LNCaP clone FGC (cell line): ENCODE measurements at regions not wholly inside any gene's neighbourhood (a gene's known extent, or its start where the extent isn't known, plus 50 kb on each side); places are given as distances from the start of the nearest gene placed in this dataset.

Experiments
- DNase-seq: peaks from one replicate; pipeline ENCODE4 v3.0.0-alpha.2; 2011; ENCODE audit warnings: low read depth
- H3K4me3 ChIP-seq: 2 replicates; pipeline ENCODE4 v1.5.1; 2011; ENCODE audit warnings: mild to moderate bottlenecking, low read depth, low read length, control low read depth
- TF ChIP-seq, protein P1 (sequence below): IDR thresholded peaks from 2 replicates; pipeline ENCODE4 v1.5.1; 2012; ENCODE audit warnings: mild to moderate bottlenecking; ENCODE audit not compliant: control insufficient read depth, insufficient read depth; ENCODE audit errors: extremely low read depth

DNA sequence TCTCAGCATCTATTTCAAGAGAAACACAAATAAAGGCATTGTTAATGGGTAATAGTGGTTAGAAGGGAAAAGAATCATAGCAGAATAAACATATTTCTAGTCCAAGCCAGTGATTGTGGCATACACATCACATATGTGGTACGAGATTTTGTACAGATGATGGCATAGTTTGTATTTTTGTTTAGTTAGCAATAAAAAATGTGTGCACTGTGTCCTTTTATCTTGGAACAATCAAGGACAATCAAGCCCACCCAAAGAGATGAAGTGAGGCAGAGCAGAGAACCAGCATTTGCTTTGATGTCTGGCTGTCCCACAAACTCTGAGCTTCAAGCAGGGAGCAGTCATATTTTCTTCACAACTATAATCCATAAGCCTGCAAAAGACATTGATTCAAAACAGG is 256.5 kb upstream of the CHD6 start:
- TF ChIP-seq, protein P1, sequence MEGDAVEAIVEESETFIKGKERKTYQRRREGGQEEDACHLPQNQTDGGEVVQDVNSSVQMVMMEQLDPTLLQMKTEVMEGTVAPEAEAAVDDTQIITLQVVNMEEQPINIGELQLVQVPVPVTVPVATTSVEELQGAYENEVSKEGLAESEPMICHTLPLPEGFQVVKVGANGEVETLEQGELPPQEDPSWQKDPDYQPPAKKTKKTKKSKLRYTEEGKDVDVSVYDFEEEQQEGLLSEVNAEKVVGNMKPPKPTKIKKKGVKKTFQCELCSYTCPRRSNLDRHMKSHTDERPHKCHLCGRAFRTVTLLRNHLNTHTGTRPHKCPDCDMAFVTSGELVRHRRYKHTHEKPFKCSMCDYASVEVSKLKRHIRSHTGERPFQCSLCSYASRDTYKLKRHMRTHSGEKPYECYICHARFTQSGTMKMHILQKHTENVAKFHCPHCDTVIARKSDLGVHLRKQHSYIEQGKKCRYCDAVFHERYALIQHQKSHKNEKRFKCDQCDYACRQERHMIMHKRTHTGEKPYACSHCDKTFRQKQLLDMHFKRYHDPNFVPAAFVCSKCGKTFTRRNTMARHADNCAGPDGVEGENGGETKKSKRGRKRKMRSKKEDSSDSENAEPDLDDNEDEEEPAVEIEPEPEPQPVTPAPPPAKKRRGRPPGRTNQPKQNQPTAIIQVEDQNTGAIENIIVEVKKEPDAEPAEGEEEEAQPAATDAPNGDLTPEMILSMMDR: no peak
- no peak overlapping the region for H3K4me3 ChIP-seq
- DNase-seq: no peak

DNA sequence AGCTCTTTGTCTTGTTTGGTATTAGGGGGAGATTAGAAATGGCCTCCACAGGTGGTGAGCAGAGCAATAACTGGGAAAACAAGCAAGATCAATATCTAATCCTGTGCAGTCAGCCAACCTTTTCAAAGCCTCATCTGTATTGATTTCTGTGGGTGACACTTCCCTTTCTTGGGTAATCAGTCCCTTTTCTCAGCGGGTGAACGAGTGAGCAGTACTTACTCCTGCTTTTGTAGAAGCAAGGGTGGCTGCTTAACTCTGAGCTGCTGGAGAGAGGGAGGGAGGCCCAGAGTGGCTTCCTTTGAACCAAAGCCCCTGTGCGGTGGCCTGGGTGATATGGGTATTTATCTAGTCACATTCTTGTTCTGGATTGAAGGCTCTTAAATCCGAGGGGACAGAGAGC is 254.8 kb upstream of the CHD6 start:
- DNase-seq: no peak
- H3K4me3 ChIP-seq: no peak overlapping the region
- TF ChIP-seq, protein P1: no peak

DNA sequence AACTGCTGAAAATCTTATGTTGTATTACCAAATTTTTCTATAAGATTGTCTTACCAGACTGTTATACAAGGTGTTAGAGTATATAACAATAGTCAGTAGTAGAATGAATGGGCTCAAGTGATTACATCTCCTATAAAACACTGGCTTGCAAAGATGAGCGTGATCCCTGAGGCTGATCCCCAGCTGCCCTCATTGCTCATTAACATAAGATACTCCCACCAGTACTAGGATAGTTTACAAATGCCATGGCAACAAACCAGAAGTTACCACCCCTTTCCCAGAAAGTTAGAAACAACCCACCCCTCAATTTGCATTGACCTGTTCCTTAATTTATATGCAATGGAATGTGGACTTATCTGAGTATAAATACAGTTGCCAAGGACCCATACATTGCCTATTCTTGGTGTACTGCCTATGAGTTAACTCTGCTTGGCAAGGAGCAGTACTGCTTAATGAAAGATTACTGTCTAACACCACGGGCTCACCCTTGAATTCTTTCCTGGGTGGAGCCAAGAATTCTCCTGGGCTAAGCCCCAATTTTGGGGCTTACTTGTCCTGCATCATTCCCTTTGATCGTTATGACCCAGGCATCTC is 252.8 kb upstream of the CHD6 start:
- TF ChIP-seq, protein P1: no peak
- no peak overlapping the region for H3K4me3 ChIP-seq
- no peak for DNase-seq

- DNase-seq: no peak
- TF ChIP-seq, protein P1: no peak
- H3K4me3 ChIP-seq: no peak overlapping the region
Observed at GRCh38 chr20:41869261-41869660, 251.1 kb upstream of the CHD6 start.

- TF ChIP-seq, protein P1: no peak
- no peak for DNase-seq
- no peak overlapping the region for H3K4me3 ChIP-seq
Observed at GRCh38 chr20:41865938-41866337, 247.8 kb upstream of the CHD6 start.

GRCh38 chr20:41862476-41862875 is 244.3 kb upstream of the CHD6 start:
- TF ChIP-seq, protein P1: no peak
- no peak for DNase-seq
- H3K4me3 ChIP-seq: no peak overlapping the region

DNA sequence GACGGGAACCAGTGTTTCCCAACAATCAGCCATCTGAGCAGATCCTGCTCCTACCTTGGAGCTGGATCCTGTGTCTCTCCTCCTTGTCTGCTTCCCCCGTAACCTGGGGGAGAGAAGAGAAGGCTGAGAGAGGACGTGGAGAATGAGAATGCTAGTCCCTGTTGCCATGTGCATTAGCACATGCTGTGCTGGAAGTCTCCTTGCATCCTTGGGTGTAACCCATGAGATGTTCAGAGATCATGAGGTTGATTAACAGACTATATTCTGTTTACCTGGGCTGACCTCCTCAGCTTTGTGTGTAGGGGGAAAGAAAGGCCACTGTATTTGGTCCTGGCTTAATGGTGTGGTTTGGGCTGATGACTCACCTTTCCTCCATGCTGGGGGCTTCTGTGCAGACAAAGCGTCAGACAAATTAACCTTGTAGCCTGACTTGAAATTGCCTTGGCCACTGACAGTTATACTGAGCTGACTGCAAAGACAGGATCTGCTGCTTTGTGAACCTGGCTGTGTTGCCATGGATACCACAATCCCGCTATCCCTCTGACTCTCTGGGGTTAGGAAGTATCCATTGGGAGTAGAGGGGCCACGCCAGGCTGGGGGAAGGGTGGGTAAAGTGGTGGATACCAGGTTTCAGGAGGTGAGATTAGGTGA is 243.7 kb upstream of the CHD6 start:
- TF ChIP-seq, protein P1: no peak

More for the DNA sequence above, 243.7 kb upstream of the CHD6 start:
- DNase-seq: no peak
- no peak overlapping the region for H3K4me3 ChIP-seq
